ENCODE measurements at regions not wholly inside any gene's neighbourhood (a gene's known extent, or its start where the extent isn't known, plus 50 kb on each side); places are given as distances from the start of the nearest gene placed in this dataset.

GRCh38 chr4:182143822-182144625 is 99.2 kb upstream of the TENM3 start:
- peak in 18 of 51 donors; percentile 2 to 64 (median 35) for DNase-seq

GRCh38 chr4:182144626-182145333 is 98.4 kb upstream of the TENM3 start:
- DNase-seq = peak in 3 of 51 donors; percentile 5 to 44 (median 28)

- no peak for DNase-seq
Measured at GRCh38 chr4:182145334-182145905, 97.8 kb upstream of the TENM3 start.

- DNase-seq = no peak
Measured at GRCh38 chr4:182147391-182147790, 95.8 kb upstream of the TENM3 start.

- no peak for DNase-seq
Measured at GRCh38 chr4:182150645-182151044, 92.6 kb upstream of the TENM3 start.

GRCh38 chr4:182155806-182156205 is 87.4 kb upstream of the TENM3 start:
- no peak for DNase-seq

GRCh38 chr4:182163180-182163579 is 80.0 kb upstream of the TENM3 start:
- DNase-seq = no peak

- no peak for DNase-seq
Measured at GRCh38 chr4:182169572-182169971, 73.6 kb upstream of the TENM3 start.

GRCh38 chr4:182169987-182170386 is 73.2 kb upstream of the TENM3 start:
- no peak for DNase-seq

- DNase-seq = no peak
Measured at GRCh38 chr4:182170417-182170935, 72.7 kb upstream of the TENM3 start.

GRCh38 chr4:182174979-182175378 is 68.2 kb upstream of the TENM3 start:
- no peak for DNase-seq

- no peak for DNase-seq
Measured at GRCh38 chr4:182175788-182176519, 67.2 kb upstream of the TENM3 start.

GRCh38 chr4:182177166-182177565 is 66.0 kb upstream of the TENM3 start:
- no peak for DNase-seq

GRCh38 chr4:182179105-182179504 is 64.1 kb upstream of the TENM3 start:
- no peak for DNase-seq

GRCh38 chr4:182179751-182180150 is 63.5 kb upstream of the TENM3 start:
- DNase-seq = no peak

- no peak for DNase-seq
Measured at GRCh38 chr4:182185491-182185890, 57.7 kb upstream of the TENM3 start.

- DNase-seq = no peak
Measured at GRCh38 chr4:182187674-182188073, 55.5 kb upstream of the TENM3 start.

- no peak for DNase-seq
Measured at GRCh38 chr4:182188622-182189021, 54.6 kb upstream of the TENM3 start.

- no peak for DNase-seq
Measured at GRCh38 chr4:182189103-182189878, 53.9 kb upstream of the TENM3 start.

- no peak for DNase-seq
Measured at GRCh38 chr4:182190306-182190705, 52.9 kb upstream of the TENM3 start.

Data from hypothalamus (tissue), 51 donors.